ENCODE measurements at regions not wholly inside any gene's neighbourhood (a gene's known extent, or its start where the extent isn't known, plus 50 kb on each side); places are given as distances from the start of the nearest gene placed in this dataset.

DNA sequence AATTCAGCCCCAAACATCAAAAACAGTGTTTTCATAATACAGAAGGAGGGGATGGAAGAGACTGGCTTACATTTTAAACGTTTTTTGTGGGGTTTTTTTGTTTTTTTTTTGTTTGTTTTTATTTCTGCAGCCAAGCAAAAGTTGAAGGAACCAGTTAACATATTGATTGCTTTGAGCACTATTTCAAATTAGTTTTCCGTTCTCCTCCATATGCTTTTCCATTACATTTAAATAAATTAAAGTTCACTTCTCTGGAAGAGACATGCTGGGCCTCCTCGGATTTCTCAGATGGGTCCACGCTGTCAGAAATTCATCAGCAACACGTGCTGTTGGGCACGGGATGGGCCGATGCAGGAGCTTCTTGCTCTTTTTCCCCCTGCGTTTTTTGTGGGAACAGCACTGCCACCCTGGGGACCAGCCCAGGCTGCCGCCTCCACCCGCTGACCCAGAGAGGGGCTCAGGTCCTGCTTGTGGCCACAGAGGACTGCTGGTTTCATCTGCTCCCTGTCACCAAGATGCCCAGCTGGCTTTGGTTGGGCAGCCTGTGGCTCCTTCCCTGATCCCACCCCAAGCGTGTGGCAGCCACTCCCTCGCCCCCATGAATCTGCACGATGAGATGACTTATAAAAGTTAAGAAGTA is 67.7 kb upstream of the CHST15 start:
- no peak for DNase-seq (ENCODE audit: low read depth in 2 of 2)
- TF ChIP-seq, protein P1, sequence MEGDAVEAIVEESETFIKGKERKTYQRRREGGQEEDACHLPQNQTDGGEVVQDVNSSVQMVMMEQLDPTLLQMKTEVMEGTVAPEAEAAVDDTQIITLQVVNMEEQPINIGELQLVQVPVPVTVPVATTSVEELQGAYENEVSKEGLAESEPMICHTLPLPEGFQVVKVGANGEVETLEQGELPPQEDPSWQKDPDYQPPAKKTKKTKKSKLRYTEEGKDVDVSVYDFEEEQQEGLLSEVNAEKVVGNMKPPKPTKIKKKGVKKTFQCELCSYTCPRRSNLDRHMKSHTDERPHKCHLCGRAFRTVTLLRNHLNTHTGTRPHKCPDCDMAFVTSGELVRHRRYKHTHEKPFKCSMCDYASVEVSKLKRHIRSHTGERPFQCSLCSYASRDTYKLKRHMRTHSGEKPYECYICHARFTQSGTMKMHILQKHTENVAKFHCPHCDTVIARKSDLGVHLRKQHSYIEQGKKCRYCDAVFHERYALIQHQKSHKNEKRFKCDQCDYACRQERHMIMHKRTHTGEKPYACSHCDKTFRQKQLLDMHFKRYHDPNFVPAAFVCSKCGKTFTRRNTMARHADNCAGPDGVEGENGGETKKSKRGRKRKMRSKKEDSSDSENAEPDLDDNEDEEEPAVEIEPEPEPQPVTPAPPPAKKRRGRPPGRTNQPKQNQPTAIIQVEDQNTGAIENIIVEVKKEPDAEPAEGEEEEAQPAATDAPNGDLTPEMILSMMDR (IDR thresholded peaks at IDR 0.05; ENCODE audit: low read depth, low read length) = no peak

DNA sequence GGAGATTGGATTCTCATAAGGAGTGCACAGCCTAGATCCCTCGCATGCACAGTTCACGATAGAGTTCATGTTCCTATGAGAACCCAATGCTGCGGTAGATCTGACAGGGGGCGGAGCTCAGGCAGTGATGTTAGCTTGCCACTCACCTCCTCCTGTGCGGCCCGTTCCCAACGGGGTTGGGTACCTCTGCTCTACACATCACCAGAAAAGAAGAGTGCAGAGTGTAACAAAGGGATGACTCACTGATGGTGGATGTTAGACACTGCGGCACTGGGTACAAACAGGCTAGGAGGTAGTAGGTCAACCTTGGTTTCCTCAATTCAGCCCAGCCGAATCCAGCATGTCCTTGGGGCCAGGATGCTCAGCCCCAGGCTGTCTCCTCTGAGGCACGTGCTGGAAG is 66.8 kb upstream of the CHST15 start:
- no peak overlapping the region for H3K4me3 ChIP-seq (replicated peaks in 1 of 2; ENCODE audit: low read depth in 2 of 2, low read length in 2 of 2)
- TF ChIP-seq, protein P1 (IDR thresholded peaks at IDR 0.05; ENCODE audit: low read depth, low read length) = no peak
- no peak for DNase-seq (ENCODE audit: low read depth in 2 of 2)

More for the DNA sequence above, 67.7 kb upstream of the CHST15 start:
- no peak overlapping the region for H3K4me3 ChIP-seq (replicated peaks in 1 of 2; ENCODE audit: low read depth in 2 of 2, low read length in 2 of 2)

DNA sequence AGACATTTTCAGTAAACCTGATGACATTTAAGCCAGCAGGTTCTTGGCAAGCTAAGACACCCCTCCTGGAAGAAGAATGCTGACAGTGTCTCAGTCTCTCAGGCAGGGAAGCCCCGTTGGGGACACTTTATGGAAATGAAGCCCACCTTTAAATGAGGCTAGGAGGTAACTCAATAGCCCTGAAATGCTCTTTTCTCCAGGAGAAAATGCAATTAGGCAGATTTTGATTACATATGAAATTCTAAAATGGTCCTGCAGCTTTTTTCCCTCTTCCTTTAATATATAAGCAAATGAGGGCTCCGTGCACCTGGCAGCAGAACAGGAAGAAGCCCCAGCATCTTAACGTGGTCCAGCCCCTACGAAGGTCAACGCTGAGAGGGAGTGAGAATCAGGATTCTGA is 65.8 kb upstream of the CHST15 start:
- TF ChIP-seq, protein P1 (IDR thresholded peaks at IDR 0.05; ENCODE audit: low read depth, low read length) = no peak
- no peak overlapping the region for H3K4me3 ChIP-seq (replicated peaks in 1 of 2; ENCODE audit: low read depth in 2 of 2, low read length in 2 of 2)
- DNase-seq (ENCODE audit: low read depth in 2 of 2) = no peak

DNA sequence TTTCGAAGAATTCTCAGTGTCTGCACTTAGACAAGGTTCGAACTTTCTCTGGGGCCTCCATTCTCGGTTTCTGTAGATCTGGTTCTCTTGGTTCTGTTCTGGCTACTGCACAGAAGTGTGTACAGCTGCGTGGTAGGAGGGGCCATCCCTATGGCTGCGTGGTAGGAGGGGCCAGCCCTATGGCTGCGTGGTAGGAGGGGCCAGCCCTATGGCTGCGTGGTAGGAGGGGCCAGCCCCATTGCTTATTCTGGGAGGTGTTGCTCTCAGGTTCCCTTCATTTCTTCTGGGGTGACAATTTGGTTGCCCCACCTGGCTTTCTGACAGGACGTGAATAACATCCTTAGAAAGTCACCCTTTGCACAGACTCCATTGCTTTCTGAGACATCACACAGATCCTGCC is 65.2 kb upstream of the CHST15 start:
- TF ChIP-seq, protein P1 (IDR thresholded peaks at IDR 0.05; ENCODE audit: low read depth, low read length) = no peak
- DNase-seq (ENCODE audit: low read depth in 2 of 2) = no peak

DNA sequence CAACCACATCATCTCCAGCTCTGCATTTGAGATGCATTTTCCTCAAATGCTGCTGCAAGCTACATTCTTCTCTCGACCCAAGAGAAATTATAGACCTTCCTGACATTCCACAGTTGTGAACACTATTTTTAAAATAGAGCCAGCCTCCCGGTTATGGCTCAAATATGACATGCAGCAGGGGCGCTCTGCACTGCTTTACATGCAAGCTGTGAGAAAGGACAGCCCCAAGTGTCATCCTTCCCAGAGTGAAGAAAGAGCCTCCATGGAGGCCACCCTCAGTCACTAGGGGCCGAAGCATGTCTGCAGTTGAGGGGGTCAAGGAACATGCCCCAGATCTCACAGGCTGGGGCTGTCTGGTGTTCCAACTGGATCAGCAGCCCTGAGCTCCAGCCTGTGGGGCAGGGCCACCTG is 63.9 kb upstream of the CHST15 start:
- peak; percentile 15 to 61 for DNase-seq (ENCODE audit: low read depth in 2 of 2)
- no peak overlapping the region for H3K4me3 ChIP-seq (replicated peaks in 1 of 2; ENCODE audit: low read depth in 2 of 2, low read length in 2 of 2)
- TF ChIP-seq, protein P1 (IDR thresholded peaks at IDR 0.05; ENCODE audit: low read depth, low read length) = no peak

More for the DNA sequence above, 65.2 kb upstream of the CHST15 start:
- H3K4me3 ChIP-seq (replicated peaks in 1 of 2; ENCODE audit: low read depth in 2 of 2, low read length in 2 of 2) = no peak overlapping the region

DNA sequence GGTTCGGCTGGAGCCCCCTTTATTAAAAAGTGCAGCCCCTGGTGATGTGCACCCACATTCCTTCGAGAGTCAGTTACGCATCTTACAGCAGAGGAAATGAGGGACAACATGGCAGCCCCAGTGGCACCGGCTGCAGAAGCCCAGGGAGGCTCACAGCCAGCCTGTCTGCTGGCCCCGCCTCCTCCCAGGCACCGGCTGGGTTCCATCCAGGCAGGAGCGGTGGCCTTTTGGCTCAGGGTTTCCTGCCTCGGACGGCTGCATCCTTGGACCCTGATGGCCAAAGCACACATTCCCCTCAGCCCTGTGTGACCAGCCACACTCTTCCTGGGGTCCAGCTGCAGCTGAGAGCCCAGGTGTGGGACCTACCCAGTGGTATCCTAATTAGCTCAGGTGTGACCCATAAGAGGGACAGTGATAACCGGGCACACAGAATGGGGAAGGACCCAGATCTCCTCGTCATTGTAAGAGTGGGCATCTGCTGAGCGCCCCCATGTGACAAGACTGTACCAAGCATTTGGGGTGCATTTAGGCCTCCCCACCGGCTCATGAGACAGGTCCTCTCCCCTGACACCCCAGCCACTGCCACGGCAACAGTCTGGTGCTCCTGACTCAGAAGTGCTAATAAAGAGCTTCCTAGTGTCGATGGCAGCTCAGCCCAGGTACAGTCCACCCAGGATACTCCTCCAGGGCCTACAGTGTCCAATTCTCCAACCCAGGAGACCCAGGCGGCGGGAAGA is 63.3 kb upstream of the CHST15 start:
- TF ChIP-seq, protein P1 (IDR thresholded peaks at IDR 0.05; ENCODE audit: low read depth, low read length) = no peak
- peak overlapping the region in 1 of 2 donors; percentile 8 for H3K4me3 ChIP-seq (replicated peaks in 1 of 2; ENCODE audit: low read depth in 2 of 2, low read length in 2 of 2)
- DNase-seq (ENCODE audit: low read depth in 2 of 2) = peak in 1 of 2 donors; percentile 49
